Right renal pelvis (tissue), 4 donors: ENCODE measurements at regions not wholly inside any gene's neighbourhood (a gene's known extent, or its start where the extent isn't known, plus 50 kb on each side); places are given as distances from the start of the nearest gene placed in this dataset.
"Not testable (repeated sequence)": the region's sequence is repeated elsewhere in the genome, so short reads cannot be mapped to it uniquely, and the experiment has no call there.

Experiments used
- DNase-seq, 4 donors: peaks; one replicate each; pipeline ENCODE4 v3.0.0-alpha.2; 2013; ENCODE audit warnings: low read depth in 4 of 4, low spot score in 3 of 4, missing footprints in 1 of 4

DNA sequence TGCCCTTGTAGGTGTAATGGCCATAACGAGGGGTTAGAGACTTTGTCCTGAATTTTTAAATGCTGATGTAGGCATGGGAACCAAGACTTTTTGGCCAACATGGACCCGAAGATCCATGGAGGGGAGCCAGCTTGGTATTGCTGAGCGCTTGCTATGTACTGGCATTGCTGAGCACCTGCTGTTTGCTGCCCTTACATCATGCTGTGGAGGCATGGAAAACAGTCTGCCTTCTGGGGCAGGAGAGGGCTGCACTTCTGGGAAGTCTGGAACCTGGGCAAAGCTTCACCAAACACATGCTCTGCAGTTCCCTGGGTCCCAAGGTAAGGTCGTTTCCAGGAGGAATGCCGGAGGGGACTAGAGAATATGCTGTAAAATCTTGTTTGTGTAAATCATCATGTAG, 86.3 kb upstream of the CNIH3 start:
- no peak for DNase-seq

DNA sequence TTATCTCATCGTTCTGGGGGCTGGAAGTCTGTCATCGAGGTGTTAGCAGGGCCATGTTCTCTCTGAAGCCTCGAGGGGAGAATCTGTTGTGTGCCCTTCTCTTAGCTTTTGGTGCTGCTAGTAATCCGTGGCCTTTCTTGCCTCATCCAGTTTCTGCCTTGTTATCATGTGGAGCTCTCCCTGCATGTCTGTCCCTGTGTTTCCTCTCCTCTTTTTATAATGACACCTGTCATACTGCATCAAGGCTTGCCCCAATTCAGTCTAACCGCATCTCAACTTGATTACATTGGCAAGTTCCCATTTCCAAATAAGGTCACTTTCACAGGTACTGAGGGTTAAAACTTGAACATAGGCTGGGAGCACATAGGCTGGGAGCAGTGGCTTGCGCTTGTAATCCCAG, 82.6 kb upstream of the CNIH3 start:
- DNase-seq: no peak

DNA sequence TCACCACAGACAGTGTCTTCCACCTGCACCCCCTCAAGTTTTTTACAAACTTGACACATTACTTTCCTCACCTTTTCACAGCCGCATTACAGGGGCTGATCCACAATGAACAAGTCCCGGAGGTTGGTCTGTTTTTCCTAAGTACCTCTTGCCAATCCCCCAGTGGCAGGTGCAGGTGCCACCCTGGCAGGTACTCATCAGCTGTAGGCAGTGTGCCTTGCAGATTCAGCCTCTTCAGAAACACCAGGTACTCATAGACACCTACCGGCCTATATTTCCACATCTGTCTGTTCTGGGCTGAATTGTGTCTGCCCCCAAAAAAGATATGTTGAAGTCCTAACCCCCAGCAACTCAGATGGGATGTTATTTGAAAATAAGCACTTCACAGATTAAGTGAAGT, 81.4 kb upstream of the CNIH3 start:
- DNase-seq: no peak

DNA sequence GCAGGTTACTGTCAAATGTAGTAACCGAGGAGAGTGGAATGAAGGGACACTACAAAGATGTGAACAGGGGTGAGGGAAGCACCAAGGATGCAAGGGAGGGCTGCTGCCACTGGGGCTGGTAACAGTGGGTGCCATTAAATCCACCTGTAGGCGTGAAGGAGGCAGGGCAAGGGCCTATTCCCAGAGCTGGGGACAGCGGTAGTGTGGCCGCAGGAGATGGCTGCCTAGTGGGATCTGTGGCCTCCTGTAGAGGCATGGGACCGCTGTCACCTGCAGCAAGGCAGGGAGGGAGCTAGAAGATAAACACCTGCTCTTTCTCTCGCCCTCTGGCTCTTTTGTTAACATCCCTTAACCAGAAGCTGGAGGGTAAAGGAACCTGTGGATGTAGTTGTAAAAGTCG, 80.5 kb upstream of the CNIH3 start:
- DNase-seq: no peak

DNA sequence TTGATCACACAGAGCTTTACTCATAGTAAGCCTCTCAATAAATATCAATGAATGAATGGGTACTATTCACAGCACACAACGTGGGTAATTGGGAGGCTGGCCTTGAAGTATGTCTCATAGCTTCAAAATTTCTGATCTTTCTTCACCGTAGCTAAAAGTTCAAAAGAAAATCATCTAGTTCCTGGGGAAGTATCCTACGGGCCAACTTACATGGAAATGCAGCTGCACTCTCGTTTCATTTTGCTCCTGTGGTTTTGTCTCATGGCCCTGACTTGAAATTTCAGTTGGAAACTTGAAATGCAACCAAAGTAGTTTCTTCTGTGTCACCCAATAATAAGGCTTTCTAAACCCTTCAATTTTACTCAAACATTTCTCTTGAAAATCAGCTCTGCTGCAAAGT, 76.1 kb upstream of the CNIH3 start:
- no peak for DNase-seq

GRCh38 chr1:224540535-224540934, 75.6 kb upstream of the CNIH3 start:
- DNase-seq: no peak

- DNase-seq: no peak
Measured at GRCh38 chr1:224541072-224541790, 74.9 kb upstream of the CNIH3 start.

GRCh38 chr1:224541901-224542630, 74.1 kb upstream of the CNIH3 start:
- DNase-seq: no peak

DNA sequence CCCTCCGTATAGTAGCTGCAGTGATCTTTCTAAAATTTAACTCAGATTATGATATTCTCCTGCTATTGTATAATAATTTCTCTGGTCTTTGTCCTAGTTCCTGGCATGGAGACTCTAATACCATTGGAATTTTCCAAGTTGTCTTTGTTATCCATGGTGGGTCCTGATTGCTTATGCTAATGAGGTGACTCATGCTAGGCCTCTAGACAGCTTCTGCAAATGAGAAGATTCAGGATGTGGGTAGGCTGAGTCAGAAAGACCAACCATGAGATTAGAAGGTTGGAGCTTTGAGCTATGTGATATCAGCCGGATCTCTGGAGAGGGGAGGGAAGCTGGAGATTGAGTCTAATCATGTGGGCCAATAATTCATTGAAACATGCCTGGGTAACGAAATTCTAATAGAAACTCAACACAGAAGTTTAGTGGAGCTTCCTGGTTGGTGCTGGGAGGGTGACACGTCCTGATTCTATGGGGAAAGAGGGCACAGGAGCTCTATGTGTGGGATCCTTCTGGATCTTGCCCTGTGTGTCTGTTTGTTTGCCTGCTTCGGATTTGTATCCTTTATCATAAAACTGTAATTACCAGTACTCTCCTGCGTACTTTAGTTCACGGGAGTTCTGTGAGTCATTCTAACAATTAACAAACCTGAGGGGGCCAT, 73.2 kb upstream of the CNIH3 start:
- no peak for DNase-seq

- no peak for DNase-seq
Measured at GRCh38 chr1:224543453-224543852, 72.7 kb upstream of the CNIH3 start.

GRCh38 chr1:224544346-224545110, 71.6 kb upstream of the CNIH3 start:
- no peak for DNase-seq

DNA sequence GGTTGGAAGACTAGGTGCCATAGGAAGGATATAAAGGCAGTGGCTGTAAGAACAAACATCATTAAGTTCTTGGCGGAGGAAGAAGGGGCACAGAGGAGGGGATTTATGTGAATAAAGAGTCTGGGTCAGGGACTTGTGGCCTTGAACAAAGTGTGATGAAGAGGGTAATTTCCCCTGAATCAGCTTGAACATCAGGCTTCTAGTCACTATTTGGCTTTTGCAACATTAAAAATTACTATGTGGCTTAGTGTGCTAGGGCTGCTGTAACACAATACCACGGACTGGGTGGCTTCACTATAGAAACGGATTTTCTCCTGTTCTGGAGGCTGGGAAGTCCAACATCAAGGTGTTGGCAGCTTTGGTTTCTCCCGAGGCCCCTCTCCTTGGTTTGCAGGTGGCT, 70.5 kb upstream of the CNIH3 start:
- no peak for DNase-seq

DNA sequence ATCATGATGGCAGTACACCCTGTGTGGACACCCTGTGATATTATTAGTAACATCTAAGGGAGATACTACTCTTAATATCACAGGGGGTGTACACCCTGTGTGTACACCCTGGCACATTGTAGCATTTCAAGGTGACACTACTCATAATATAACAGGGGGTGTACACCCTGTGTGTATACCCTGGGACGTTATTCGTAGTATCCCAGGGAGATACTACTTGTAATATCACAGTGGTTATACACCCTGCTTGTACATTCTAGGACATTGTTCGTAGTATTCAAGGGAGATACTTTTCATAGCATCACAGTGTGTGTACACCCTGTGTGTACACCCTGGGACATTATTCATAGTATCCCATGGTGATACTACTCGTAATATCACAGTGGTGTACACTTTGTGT, 67.4 kb upstream of the CNIH3 start:
- no peak for DNase-seq

- not testable (repeated sequence) for DNase-seq
Measured at GRCh38 chr1:224551189-224551588, 64.9 kb upstream of the CNIH3 start.

DNA sequence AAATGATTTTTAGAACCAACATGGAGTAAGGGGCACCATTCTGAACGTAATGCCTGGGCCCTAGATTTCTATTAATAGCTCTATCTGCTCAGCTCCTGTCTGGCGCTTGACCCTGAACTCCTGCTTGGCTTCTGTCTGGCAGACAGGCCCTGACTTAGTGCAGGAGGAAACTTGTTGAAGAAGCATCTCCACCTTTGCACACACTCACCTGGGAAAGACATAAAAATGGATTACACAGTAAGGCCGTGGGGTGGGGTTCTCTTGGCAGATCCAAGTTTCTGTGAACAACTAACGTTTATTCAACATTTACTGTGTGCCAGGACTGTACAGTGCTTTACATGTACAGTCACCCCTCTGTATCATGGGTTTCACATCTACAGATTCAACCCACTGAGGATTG, 62.1 kb upstream of the CNIH3 start:
- DNase-seq: no peak

DNA sequence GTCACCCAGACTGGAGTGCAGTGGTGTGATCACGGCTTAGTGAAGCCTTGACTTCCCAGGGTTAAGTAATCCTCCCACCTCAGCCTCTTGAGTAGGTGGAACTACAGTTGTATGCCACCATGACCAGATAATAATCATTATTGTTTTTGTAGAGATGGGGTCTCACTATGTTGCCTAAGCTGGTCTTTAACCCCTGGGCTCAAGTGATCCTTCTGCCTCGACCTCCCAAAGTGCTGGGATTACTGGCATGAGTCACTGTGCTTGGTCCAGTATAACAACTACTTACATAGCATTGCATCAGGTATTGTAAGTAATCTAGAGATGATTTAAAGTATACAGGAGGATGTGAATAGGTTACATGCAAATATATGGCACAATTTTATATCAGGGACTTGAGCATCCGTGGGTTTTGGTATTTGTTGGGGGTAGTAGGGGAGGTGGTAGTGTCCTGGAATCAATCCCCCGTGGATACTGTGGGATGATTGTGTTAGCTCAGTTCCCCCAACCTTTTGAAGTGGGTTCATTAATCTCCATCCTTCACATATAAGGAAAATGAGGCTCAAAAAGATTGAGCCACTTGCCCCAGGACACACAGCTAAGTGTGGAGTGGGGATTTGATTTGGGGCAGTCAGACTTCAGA, 61.4 kb upstream of the CNIH3 start:
- no peak for DNase-seq

GRCh38 chr1:224558904-224559303, 57.2 kb upstream of the CNIH3 start:
- DNase-seq: no peak

DNA sequence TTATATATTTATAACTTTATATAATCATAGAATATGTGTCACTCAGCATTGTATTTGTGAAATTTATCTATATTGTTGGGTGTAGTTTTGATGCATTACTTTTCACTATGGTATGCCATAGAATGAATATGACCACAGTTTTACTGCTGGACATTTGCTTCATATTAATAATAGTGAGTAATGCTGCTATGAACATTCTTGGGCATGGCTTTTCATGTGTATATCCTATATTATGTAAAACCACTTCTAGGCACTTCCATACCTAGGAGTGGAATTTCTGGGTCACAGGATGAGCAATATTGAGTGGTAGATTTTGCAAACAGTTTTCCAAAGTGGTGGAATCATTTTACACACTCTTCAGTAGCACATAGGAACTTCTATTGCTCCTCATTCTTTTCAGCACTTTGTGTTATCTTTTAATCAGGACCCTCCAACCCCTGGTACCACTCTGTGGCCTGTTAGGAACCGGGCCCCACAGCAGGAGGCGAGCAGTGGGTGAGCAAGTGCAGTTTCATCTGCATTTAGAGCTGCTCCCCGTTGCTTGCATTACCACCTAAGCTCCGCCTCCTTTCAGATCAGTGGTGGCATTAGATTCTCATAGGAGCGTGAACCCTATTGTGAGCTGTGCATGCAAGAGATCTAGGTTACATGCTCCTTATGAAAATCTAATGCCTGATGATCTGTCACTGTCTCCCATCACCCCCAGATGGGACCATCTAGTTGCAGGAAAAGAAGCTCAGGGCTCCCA, 56.0 kb upstream of the CNIH3 start:
- no peak for DNase-seq

DNA sequence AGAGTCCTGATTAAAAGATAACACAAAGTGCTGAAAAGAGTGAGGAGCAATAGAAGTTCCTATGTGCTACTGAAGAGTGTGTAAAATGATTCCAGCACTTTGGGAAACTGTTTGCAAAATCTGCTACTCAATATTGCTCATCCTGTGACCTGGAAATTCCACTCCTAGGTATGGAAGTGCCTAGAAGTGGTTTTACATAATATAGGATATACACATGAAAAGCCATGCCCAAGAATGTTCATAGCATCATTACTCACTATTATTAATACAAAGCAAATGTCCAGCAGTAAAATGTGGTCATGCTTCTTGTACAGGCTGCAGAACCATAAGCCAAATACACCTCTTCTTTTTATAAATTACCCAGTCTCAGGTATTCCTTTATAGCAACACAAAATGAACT, 53.2 kb upstream of the CNIH3 start:
- DNase-seq: not testable (repeated sequence)

DNA sequence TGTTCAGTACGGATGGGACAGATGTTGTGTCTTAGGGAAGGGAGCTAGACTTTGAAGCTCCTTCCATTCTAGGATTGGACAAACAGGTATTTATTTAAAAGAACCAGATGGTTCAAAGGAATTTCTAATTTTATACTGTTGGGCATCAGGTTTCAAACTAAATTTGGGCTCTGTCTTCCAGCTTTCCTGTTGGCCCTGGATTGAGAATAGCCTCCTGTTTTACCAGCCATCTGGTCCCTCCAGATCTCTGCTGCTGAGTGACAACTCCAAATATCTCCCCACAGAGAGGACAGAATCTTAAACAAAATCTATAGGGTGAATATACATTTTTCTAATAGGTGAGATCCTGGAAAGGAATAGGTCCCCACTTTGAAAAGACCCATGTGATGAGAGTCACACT, 52.5 kb upstream of the CNIH3 start:
- DNase-seq: no peak
